CD4-positive, alpha-beta T cell (primary cell): ENCODE measurements at regions not wholly inside any gene's neighbourhood (a gene's known extent, or its start where the extent isn't known, plus 50 kb on each side); places are given as distances from the start of the nearest gene placed in this dataset.

ENCODE experiments used
- ATAC-seq: fragments of 200-7000 bp; cut with Tn5 transposase; one replicate; pipeline ENCODE4 v1.10.0; 2022; ENCODE audit warnings: mild to moderate bottlenecking; ENCODE audit not compliant: poor library complexity
- CTCF ChIA-PET: fragments of 350-600 bp; sonication (Branson Sonifier 250); formaldehyde crosslinking; loops from one replicate; lab custom pipeline; 2021; ENCODE audit warnings: antibody characterized with exemption, inconsistent platforms; lab: Charles Lee
- POLR2A ChIA-PET: fragments of 350-600 bp; sonication (Branson Sonifier 250); formaldehyde crosslinking; loops from one replicate; lab custom pipeline; 2021; ENCODE audit warnings: antibody characterized with exemption, inconsistent platforms; lab: Charles Lee
- DNase-seq, 14 experiments: peaks; one replicate each; pipeline ENCODE4 v3.0.0-alpha.2; 2013 to 2020; ENCODE audit warnings: mixed read lengths in 2 of 14
- H3K27ac ChIP-seq, 2 donors: one replicate each; pipeline versions ENCODE4 v1.5.1 to v1.7.0; 2013; ENCODE audit warnings: low read length in 2 of 2, low read depth in 1 of 2, mild to moderate bottlenecking in 1 of 2
- H3K27me3 ChIP-seq, 2 experiments: 1 replicate in 1 of 2; 2 replicates in 1 of 2; pipeline versions ENCODE4 v1.6.1 to v1.7.0; 2013; ENCODE audit warnings: low read length in 2 of 2, control low read depth in 1 of 2, mild to moderate bottlenecking in 1 of 2, moderate library complexity in 1 of 2; ENCODE audit not compliant: insufficient read depth in 2 of 2, control insufficient read depth in 1 of 2
- H3K36me3 ChIP-seq: one replicate; pipeline ENCODE4 v1.6.1; 2013; ENCODE audit warnings: low read length, control low read depth; ENCODE audit not compliant: insufficient read depth
- H3K4me1 ChIP-seq: one replicate; pipeline ENCODE4 v1.6.1; 2013; ENCODE audit warnings: low read length, control low read depth; ENCODE audit not compliant: insufficient read depth
- H3K4me3 ChIP-seq: one replicate; pipeline ENCODE4 v1.5.1; 2013; ENCODE audit warnings: mild to moderate bottlenecking, low read length, moderate library complexity
- H3K9me3 ChIP-seq, 2 experiments: 1 replicate in 1 of 2; 2 replicates in 1 of 2; pipeline versions ENCODE4 v1.6.1 to v1.7.0; 2013; ENCODE audit warnings: low read length in 2 of 2, mild to moderate bottlenecking in 2 of 2, control low read depth in 1 of 2, moderate library complexity in 1 of 2; ENCODE audit not compliant: control insufficient read depth in 1 of 2, insufficient read depth in 1 of 2
- H3K27ac Mint-ChIP-seq: one replicate; pipeline ENCODE4 v1.8.0; 2020; ENCODE audit warnings: mixed read lengths
- H3K27me3 Mint-ChIP-seq: one replicate; pipeline ENCODE4 v1.8.0; 2021; ENCODE audit warnings: mixed read lengths
- H3K36me3 Mint-ChIP-seq: one replicate; pipeline ENCODE4 v1.8.0; 2021; ENCODE audit warnings: low read depth, mixed read lengths
- H3K4me1 Mint-ChIP-seq: one replicate; pipeline ENCODE4 v1.8.0; 2021; ENCODE audit warnings: low read depth, mixed read lengths
- H3K4me3 Mint-ChIP-seq: one replicate; pipeline ENCODE4 v1.8.0; 2020; ENCODE audit warnings: mild to moderate bottlenecking, mixed read lengths
- H3K9me3 Mint-ChIP-seq: one replicate; pipeline ENCODE4 v1.8.0; 2020; ENCODE audit warnings: mixed read lengths
- CTCF ChIP-seq: fragments of 200-600 bp; IDR thresholded peaks from one replicate; pipeline ENCODE4 v1.8.0; 2022; ENCODE audit warnings: antibody characterized with exemption, mild to moderate bottlenecking
- intact Hi-C, 2 experiments: fragments of 100-400 bp; cut with DNase I in 1 of 2; cut with micrococcal nuclease in 1 of 2; formaldehyde crosslinking; loops; one replicate each; pipeline versions ENCODE4 v1.15.1 to v1.9.0; 2023 to 2025; cut with DNase I, micrococcal nuclease

GRCh38 chr7:136665878-136666509, 202.5 kb upstream of the CHRM2 start:
- Histone ChIP-seq H3K27me3 (no peaks in the 10 kb centered on the region), H3K9me3 (no peaks in the 10 kb centered on the region), H3K36me3 (no peaks in the 10 kb centered on the region), H3K27ac (no peak overlapping the region), H3K4me1 (no peaks in the 10 kb centered on the region), H3K4me3 (no peak overlapping the region)
- TF ChIP-seq CTCF, result no peak
- no peaks in the 10 kb centered on the region for H3K36me3 Mint-ChIP-seq
- ATAC-seq, result no peak
- H3K4me1 Mint-ChIP-seq, result no peaks in the 10 kb centered on the region
- no peak overlapping the region for H3K27ac Mint-ChIP-seq
- H3K9me3 Mint-ChIP-seq, result peaks cover 14% of the 10 kb centered on the region
- no peaks in the 10 kb centered on the region for H3K27me3 Mint-ChIP-seq
- intact Hi-C loops, result no loop called here
- no peak for DNase-seq
- no peak overlapping the region for H3K4me3 Mint-ChIP-seq
- POLR2A ChIA-PET, result no interaction called here
- CTCF ChIA-PET, result no interaction called here

GRCh38 chr7:136664537-136664936, 203.9 kb upstream of the CHRM2 start:
- CTCF ChIA-PET, result no interaction called here
- Mint-ChIP-seq H3K36me3 (no peaks in the 10 kb centered on the region), H3K9me3 (peaks cover 9% of the 10 kb centered on the region), H3K27ac (no peak overlapping the region), H3K4me1 (no peaks in the 10 kb centered on the region), H3K27me3 (no peaks in the 10 kb centered on the region), H3K4me3 (no peak overlapping the region)
- H3K9me3 ChIP-seq, result no peaks in the 10 kb centered on the region
- no peak overlapping the region for H3K4me3 ChIP-seq
- no peaks in the 10 kb centered on the region for H3K36me3 ChIP-seq
- H3K27ac ChIP-seq, result no peak overlapping the region
- TF ChIP-seq CTCF, result no peak
- intact Hi-C loops, result no loop called here
- no peaks in the 10 kb centered on the region for H3K27me3 ChIP-seq
- POLR2A ChIA-PET, result no interaction called here
- ATAC-seq, result no peak
- DNase-seq, result no peak
- no peaks in the 10 kb centered on the region for H3K4me1 ChIP-seq

GRCh38 chr7:136657482-136657921, 210.9 kb upstream of the CHRM2 start:
- peaks cover 0 to under 1% of the 10 kb centered on the region in 2 experiments for H3K9me3 ChIP-seq
- POLR2A ChIA-PET, result no interaction called here
- H3K27ac ChIP-seq, result no peak overlapping the region
- no peaks in the 10 kb centered on the region for H3K4me1 ChIP-seq
- intact Hi-C loops, result no loop called here
- H3K36me3 Mint-ChIP-seq, result no peaks in the 10 kb centered on the region
- H3K4me3 ChIP-seq, result no peak overlapping the region
- H3K36me3 ChIP-seq, result no peaks in the 10 kb centered on the region
- H3K9me3 Mint-ChIP-seq, result peaks cover 12% of the 10 kb centered on the region
- H3K4me1 Mint-ChIP-seq, result no peaks in the 10 kb centered on the region
- no peak for ATAC-seq
- no peak for DNase-seq
- CTCF ChIA-PET, result interaction anchor here (0.6 kb wide), 1 partner anchor 14 kb away, joined by 3 read pairs; no protein-coding TSS in a partner anchor
- H3K27me3 Mint-ChIP-seq, result no peaks in the 10 kb centered on the region
- TF ChIP-seq CTCF, result no peak
- H3K27ac Mint-ChIP-seq, result no peak overlapping the region
- H3K4me3 Mint-ChIP-seq, result no peak overlapping the region
- no peaks in the 10 kb centered on the region for H3K27me3 ChIP-seq
